Skeletal muscle tissue (tissue), 3 donors: ENCODE measurements at regions not wholly inside any gene's neighbourhood (a gene's known extent, or its start where the extent isn't known, plus 50 kb on each side); places are given as distances from the start of the nearest gene placed in this dataset.
"Not testable (repeated sequence)": the region's sequence is repeated elsewhere in the genome, so short reads cannot be mapped to it uniquely, and the experiment has no call there.

ENCODE experiments used
- H3K27ac ChIP-seq: one replicate; pipeline ENCODE4 v1.7.0; 2013; ENCODE audit warnings: mild to moderate bottlenecking, low read depth, low read length, inconsistent platforms
- H3K27me3 ChIP-seq, 3 donors: one replicate each; pipeline ENCODE4 v1.7.0; 2013; ENCODE audit warnings: low read length in 3 of 3; ENCODE audit not compliant: control insufficient read depth in 3 of 3, insufficient read depth in 3 of 3
- H3K36me3 ChIP-seq, 3 donors: one replicate each; pipeline ENCODE4 v1.7.0; 2013; ENCODE audit warnings: low read length in 3 of 3; ENCODE audit not compliant: control insufficient read depth in 3 of 3, insufficient read depth in 3 of 3
- H3K4me1 ChIP-seq, 3 donors: one replicate each; pipeline ENCODE4 v1.7.0; 2013; ENCODE audit warnings: low read length in 3 of 3, mild to moderate bottlenecking in 3 of 3; ENCODE audit not compliant: control insufficient read depth in 3 of 3, insufficient read depth in 3 of 3
- H3K4me3 ChIP-seq, 3 donors: one replicate each; pipeline ENCODE4 v1.7.0; 2013; ENCODE audit warnings: low read length in 3 of 3
- H3K9ac ChIP-seq, 3 donors: one replicate each; pipeline ENCODE4 v1.7.0; 2013; ENCODE audit warnings: low read length in 3 of 3, mild to moderate bottlenecking in 3 of 3, moderate library complexity in 2 of 3, low read depth in 1 of 3
- H3K9me3 ChIP-seq, 3 donors: one replicate each; pipeline ENCODE4 v1.7.0; 2013; ENCODE audit warnings: low read length in 3 of 3; ENCODE audit not compliant: control insufficient read depth in 3 of 3
- donor health status: Osteomylitis.

GRCh38 chr14:35958499-35958898, 132.4 kb downstream of the BRMS1L start:
- Histone ChIP-seq H3K36me3 (no peaks in the 10 kb centered on the region), H3K4me1 (no peaks in the 10 kb centered on the region), H3K9ac (no peak overlapping the region), H3K27me3 (no peaks in the 10 kb centered on the region), H3K27ac (no peak overlapping the region), H3K4me3 (no peak overlapping the region), H3K9me3 (no peaks in the 10 kb centered on the region)

DNA sequence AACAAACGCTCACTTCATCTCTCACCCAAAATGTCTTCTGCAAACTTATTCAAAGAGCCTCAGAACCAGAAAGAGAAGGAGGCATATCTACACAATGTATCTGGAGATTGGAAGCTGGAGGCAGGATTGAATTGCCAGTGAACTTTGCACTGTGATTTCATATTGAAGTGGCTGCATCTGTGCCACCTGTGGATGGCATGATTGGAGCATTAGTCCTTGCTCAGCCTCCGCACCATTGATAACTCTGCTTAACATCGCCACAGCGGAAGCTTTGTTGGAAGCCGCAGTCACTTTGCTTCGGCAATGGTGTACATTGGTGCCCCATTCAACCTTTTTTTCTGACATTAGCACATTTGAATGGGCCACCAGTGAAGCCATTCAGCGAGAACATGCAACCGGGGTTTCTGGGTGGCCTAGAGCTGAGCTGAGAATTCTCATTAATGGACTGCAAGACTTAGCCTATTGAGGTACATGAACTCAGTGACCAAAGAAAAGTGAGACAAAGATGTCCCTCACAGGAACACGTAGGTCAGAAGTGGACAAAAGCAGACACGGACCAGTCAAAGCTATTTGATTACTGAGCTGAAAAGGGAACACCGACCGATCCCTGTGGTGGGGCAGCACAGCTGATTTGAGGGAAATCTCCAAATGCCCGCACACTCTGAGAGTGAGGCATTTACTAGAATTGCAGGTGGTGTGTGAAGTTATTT, 130.4 kb downstream of the BRMS1L start:
- H3K27me3 ChIP-seq: no peaks in the 10 kb centered on the region
- H3K27ac ChIP-seq: no peak overlapping the region
- H3K4me3 ChIP-seq: no peak overlapping the region
- no peaks in the 10 kb centered on the region for H3K4me1 ChIP-seq
- H3K9ac ChIP-seq: no peak overlapping the region
- H3K36me3 ChIP-seq: no peaks in the 10 kb centered on the region
- no peaks in the 10 kb centered on the region for H3K9me3 ChIP-seq

GRCh38 chr14:35952584-35952983, 126.4 kb downstream of the BRMS1L start:
- no peak overlapping the region for H3K9ac ChIP-seq
- no peaks in the 10 kb centered on the region for H3K27me3 ChIP-seq
- H3K36me3 ChIP-seq: no peaks in the 10 kb centered on the region
- H3K4me1 ChIP-seq: no peaks in the 10 kb centered on the region
- no peaks in the 10 kb centered on the region for H3K9me3 ChIP-seq
- H3K27ac ChIP-seq: no peak overlapping the region
- H3K4me3 ChIP-seq: no peak overlapping the region

GRCh38 chr14:35949920-35950513, 123.9 kb downstream of the BRMS1L start:
- Histone ChIP-seq H3K36me3 (no peaks in the 10 kb centered on the region), H3K27ac (no peak overlapping the region), H3K4me3 (no peak overlapping the region), H3K27me3 (no peaks in the 10 kb centered on the region), H3K9ac (no peak overlapping the region), H3K4me1 (no peaks in the 10 kb centered on the region), H3K9me3 (no peaks in the 10 kb centered on the region)

- H3K9ac ChIP-seq, H3K9me3 ChIP-seq: not testable (repeated sequence)
These were observed 121.8 kb downstream of the BRMS1L start for GRCh38 chr14:35947983-35948382.

DNA sequence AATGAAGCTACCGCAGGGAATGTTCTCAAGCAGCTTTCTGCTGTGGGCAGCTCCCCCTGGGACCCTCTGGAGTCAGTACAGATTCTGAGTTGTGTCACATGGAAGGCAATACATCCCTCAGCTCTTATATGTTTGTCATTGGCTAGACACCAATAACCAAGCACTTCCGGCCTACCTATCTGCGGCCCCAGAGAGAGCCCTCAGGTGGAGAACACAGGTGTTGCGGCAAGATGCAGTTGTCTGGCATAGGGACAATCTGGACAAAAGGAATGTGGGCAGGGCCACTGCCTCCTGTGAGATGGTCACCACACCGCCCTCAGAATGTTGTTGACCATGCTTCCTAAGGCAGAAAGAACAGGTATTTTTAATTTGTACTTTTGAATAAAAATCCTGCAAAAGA, 118.7 kb downstream of the BRMS1L start:
- Histone ChIP-seq H3K4me1 (no peaks in the 10 kb centered on the region), H3K9ac (no peak overlapping the region), H3K27me3 (no peaks in the 10 kb centered on the region), H3K9me3 (no peaks in the 10 kb centered on the region), H3K4me3 (no peak overlapping the region), H3K27ac (no peak overlapping the region), H3K36me3 (no peaks in the 10 kb centered on the region)

More at GRCh38 chr14:35947983-35948382, 121.8 kb downstream of the BRMS1L start:
- H3K4me3 ChIP-seq, H3K4me1 ChIP-seq, H3K27me3 ChIP-seq, H3K36me3 ChIP-seq, H3K27ac ChIP-seq: not testable (repeated sequence)

DNA sequence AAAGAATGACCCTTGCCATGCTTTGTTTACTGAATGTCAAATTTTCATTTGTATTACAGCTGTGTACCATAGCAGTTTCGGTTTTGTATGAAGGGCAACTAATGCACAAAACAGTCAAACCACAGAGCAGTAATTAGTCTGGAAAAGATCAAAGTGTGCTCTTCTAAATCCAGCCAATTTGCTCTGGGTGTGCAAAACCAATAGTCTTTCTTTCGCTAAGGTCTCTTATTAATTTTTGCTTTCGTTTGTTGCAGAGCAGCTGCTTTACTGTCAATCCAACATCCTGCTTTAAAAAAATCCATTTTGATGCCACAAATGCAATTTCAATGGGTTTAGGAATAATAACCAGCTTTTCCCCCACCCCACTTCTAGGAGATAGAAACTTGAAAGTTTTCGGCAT, 114.2 kb downstream of the BRMS1L start:
- H3K27ac ChIP-seq: no peak overlapping the region
- peak overlapping the region in 1 of 3 donors; percentile 28 for H3K9ac ChIP-seq
- H3K36me3 ChIP-seq: no peaks in the 10 kb centered on the region
- no peaks in the 10 kb centered on the region for H3K27me3 ChIP-seq
- no peaks in the 10 kb centered on the region for H3K9me3 ChIP-seq
- no peaks in the 10 kb centered on the region for H3K4me1 ChIP-seq
- H3K4me3 ChIP-seq: no peak overlapping the region

- H3K9me3 ChIP-seq: no peaks in the 10 kb centered on the region
- no peak overlapping the region for H3K9ac ChIP-seq
- no peaks in the 10 kb centered on the region for H3K27me3 ChIP-seq
- no peak overlapping the region for H3K27ac ChIP-seq
- no peaks in the 10 kb centered on the region for H3K4me1 ChIP-seq
- H3K36me3 ChIP-seq: no peaks in the 10 kb centered on the region
- no peak overlapping the region for H3K4me3 ChIP-seq
These were observed 112.6 kb downstream of the BRMS1L start for GRCh38 chr14:35938770-35939169.

- H3K4me1 ChIP-seq: no peaks in the 10 kb centered on the region
- no peaks in the 10 kb centered on the region for H3K27me3 ChIP-seq
- no peaks in the 10 kb centered on the region for H3K9me3 ChIP-seq
- no peak overlapping the region for H3K4me3 ChIP-seq
- H3K9ac ChIP-seq: no peak overlapping the region
- H3K27ac ChIP-seq: no peak overlapping the region
- no peaks in the 10 kb centered on the region for H3K36me3 ChIP-seq
These were observed 108.4 kb downstream of the BRMS1L start for GRCh38 chr14:35934499-35934898.

- no peaks in the 10 kb centered on the region for H3K4me1 ChIP-seq
- H3K9ac ChIP-seq: no peak overlapping the region
- no peaks in the 10 kb centered on the region for H3K36me3 ChIP-seq
- H3K9me3 ChIP-seq: no peaks in the 10 kb centered on the region
- H3K4me3 ChIP-seq: no peak overlapping the region
- no peaks in the 10 kb centered on the region for H3K27me3 ChIP-seq
- H3K27ac ChIP-seq: no peak overlapping the region
These were observed 106.6 kb downstream of the BRMS1L start for GRCh38 chr14:35932659-35933159.
